Colon (tissue), 2 donors: ENCODE measurements at regions not wholly inside any gene's neighbourhood (a gene's known extent, or its start where the extent isn't known, plus 50 kb on each side); places are given as distances from the start of the nearest gene placed in this dataset.

Experiments
- FAIRE-seq: peaks from 2 replicates; lab custom pipeline; 2012; peaks lifted over from hg19 to GRCh38; lab: Jason Lieb, UNC
- donor health status: control.
- donor health status: control.

- no peak for FAIRE-seq
These were observed 222.9 kb downstream of the RFC3 start for GRCh38 chr13:34040863-34041262.

DNA sequence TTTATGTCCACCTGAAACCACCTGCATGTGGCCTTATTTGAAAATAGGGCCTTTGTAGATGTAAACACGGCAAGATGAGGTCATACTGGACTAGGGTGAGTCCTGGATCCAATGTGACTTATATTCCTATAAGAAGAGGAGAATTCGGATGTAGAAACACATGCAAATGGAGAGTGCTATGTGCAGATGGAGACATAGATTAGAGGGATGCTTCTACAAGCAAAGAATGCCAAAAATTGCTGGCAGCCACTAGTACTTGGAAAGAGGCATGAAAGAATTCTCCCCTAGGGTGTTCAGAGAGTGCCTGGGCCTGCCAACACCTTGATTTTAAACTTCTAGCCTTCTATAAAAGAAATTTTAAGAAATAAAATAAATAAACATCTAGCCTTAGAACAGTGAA, 226.1 kb downstream of the RFC3 start:
- FAIRE-seq: no peak

DNA sequence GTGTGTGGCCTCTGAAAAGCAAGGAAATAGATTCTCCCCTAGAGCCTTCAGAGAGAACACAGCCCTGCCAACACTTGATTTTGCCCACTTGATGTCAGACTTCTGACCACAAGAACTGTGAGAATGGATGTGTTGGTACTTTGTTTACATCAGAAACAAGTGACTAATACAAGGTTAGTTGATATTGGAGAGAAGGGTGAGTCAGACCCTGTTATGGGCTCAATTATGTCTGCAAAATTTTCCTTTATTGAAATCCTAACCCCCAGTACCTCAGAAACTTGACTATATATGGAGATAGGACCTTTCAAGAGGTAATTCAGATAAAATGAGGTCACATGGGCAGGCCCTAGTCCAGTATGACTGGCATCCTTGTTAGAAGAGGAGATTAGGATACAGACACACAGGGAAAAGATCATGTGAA, 226.7 kb downstream of the RFC3 start:
- FAIRE-seq: no peak

DNA sequence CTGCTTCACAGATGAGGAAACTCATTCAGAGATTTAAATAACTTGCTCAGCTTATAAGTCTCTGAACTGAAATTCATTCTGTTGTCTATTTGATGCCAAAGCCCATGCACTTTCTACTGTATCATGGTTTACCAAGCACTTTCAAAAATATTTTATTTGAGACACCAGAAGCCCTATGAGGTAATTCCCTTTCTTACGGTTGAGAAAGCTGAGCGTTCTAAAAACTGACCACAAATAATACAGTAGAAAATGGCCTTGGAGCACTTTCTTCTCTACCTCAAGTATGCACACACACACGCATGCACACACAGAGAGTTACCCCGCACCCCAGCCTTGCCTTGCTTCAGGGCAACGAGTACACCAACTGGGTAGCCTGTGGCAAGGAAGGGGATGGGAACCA, 228.5 kb downstream of the RFC3 start:
- no peak for FAIRE-seq

DNA sequence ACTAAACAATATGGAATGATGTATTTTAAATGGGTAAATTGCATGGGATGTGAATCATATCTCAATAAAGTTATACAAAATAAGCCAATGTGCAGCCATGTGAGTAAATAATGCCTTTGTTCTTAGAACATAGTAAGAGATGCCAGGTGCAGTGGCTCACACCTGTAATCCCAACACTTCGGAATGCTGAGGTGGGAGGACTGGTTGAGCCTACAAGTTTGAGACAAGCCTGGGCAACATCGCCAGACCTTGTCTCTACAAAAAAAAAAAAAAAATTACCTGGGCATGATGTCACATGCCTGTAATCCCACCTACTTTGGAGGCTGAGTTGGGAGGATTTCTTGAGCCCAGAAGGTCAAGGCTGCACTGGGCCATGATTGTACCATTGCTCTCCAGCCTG, 230.7 kb downstream of the RFC3 start:
- no peak for FAIRE-seq

DNA sequence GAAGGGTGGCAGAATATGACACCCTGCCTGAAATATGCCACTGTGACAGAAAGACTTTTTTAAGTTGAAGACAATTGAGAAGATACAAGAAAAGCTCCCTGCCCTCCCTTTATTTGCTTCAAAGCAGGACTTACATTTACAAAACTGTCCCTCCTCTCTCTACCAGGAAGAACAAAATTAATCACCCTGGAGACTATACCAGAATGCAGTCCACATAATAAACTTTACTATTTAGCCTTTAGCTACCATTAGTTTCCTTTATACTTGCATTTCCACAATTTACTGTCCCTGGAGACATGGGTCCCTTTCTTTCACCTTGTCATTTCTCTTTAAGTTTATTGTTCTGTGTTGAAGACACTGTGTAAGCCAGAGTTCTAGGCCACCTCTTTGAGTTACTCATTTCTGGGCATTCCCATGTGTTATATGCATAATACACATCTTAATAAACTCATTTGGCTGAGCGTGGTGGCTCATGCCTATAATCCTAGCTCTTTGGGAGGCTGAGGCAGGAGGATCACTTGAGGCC, 238.8 kb downstream of the RFC3 start:
- no peak for FAIRE-seq

- FAIRE-seq: no peak
These were observed 246.7 kb downstream of the RFC3 start for GRCh38 chr13:34064456-34065205.

DNA sequence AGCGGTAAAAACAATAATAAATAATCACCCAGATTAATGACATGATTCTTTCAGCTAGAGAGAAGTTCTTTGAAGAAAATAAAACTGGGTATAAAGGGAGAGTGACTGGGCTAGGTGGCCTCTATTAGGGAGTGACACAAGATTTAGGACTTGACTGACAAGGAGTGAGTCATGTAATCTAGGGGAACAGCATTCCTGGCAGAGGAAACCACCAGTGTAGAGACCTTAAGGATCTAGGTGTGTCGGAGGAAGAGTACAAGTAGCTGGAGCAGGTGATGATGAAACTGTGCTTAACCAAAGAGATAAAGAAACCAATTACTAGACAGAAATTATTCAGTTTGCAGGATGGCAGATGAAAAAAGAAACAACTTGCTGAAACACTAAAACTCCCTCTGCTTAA, 248.0 kb downstream of the RFC3 start:
- FAIRE-seq: no peak

DNA sequence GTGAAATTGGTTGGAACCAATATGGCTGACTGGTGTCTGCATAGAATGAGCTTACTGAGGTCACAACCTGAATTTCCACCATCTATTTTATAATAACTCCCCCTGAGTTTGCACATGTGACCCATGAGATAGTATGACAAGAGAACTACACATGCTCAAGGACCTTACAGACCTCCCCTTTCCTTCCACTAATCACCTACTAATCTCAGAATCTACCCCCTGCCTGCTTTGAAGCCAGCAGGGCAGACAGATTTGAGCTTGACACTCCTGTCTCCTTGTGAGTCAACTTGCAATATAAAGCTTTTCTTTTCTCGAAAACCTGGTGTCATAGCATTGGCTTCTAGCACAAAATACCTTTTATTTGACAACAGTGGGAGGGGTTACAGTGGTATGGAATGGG, 248.4 kb downstream of the RFC3 start:
- FAIRE-seq: no peak

DNA sequence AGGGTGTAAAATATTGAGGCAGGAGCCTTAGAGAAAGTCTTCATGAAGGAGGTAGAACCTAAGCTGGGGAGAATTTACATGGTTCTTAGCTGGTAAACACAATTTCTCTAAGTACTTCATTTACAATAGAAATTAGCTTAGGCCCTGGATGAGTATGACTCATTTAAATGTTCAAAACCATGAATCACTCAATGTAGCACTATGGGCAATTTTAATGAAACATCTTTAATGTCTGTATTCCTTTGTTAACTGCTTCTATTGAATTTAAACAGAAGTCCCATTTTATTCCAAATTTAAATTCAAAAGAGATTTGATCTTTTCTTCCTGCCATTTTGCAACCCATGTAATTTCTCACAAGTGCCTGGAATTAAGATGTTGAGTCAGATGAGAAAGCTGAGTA, 252.1 kb downstream of the RFC3 start:
- FAIRE-seq: no peak

DNA sequence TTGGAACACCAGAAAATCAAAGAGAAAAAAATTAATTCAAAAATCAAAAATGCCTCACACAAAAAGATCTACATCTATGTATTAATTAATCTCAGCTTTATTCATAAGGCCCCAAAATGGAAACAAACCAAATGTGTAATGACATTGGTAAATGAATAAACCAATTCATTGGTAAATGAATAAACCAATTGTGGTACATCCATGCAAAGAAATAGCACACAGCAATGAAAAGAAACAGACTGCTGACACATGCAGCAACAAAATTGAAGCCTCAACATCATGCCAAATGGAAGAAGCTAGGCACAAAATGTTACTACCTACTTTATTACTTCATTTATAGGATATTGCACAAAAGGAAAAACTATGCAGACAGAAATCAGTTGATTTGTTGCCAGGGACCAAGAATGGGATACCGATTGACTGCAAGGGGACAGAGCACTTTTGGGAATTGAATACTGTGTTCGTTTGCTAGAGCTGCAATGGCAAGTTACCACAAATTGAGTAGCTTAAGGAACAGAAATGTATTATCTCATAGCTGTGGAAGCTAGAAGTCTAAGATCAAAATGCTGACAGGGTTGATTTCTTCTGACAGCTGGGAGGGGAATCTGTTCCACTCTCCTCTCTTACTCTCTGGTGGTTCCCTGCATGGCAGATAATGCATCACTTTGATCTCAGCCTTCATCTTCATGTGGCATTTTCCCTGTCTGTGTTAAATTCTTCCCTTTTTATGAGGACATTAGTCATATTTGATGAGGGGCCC, 252.8 kb downstream of the RFC3 start:
- no peak for FAIRE-seq

DNA sequence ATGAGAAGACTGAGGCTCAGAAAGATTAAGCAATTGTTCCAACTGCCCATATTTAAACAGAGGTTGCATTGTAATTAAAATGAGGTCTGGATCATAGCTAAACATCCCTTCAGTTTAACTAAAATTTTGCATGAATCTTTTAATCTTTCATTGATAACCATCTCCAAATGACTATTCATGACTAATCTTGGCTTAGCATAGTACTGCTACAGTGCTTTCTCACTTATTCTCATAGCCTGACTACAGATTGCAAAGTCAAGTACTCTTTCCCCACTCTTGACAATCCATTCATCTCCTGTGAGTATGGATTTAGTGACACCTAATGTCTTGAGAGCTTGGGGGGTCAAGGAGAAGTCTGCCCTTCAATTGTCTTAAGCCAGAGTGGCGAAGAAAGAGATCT, 258.4 kb downstream of the RFC3 start:
- no peak for FAIRE-seq

DNA sequence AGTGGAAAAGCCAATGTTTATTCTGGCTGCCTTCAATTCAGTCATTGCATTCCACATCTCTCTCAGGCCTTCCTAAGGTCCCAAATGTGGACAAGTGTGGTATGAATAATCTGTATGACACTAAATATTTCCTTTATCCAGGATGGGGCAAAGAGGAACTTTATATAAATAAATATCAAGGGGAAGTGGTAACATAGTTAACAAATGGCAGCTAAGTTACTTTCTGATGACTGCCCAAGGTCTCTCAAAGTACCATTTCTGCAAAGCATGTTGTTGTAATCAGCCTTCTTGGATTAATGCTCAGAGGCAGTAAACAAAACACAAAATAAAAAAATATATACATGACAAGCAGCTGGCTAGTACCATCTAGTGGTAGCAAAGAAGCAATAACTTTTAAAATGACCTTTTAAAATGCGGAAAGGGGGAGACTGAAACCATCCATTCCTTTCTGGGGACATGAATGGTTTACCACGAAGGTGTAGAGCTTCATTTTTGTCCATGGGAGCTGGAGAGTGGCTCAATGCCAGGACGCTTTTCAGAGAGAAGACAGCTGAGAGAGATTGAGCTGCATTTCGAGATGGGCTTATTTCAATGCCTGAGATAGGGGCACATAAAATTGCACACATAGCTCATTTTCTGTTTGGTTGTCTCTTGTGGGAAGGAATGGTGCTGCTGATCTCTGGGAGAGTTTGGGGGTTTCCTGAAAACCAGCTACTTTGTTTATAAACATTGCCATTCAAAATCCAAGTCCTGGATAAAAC, 259.2 kb downstream of the RFC3 start:
- no peak for FAIRE-seq

DNA sequence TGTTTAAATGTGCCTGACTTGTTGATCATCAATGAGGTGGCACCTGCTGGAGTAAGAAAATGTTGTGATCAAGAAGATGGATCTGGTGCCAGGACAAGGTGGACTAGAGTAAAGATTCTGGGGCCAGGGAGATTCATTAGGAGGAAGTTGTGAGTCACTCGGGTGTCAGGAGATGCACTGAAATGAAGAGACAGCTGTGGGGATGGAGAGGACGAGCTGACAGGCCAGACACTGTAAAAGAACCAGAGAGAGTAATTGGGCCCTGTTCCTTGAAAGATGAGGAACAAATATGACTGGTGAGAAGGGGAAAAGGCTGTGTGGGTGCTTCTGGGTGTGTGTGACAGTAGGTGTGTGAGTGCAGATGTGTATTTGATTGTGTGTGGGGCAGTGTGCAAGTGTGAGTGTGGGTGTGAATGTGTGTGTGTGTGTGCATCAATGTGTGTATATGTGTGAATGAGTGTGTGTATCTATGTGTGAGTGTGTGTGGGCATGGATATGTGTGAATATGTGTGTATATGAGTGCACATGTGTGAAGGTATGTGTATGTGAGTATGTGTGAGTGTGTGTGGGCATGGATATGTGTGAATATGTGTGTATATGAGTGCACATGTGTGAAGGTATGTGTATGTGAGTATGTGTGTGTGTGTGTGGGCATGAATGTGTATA, 260.5 kb downstream of the RFC3 start:
- no peak for FAIRE-seq

GRCh38 chr13:34085204-34085603, 267.3 kb downstream of the RFC3 start:
- no peak for FAIRE-seq

- FAIRE-seq: no peak
These were observed 268.3 kb downstream of the RFC3 start for GRCh38 chr13:34086281-34086680.

- FAIRE-seq: no peak
These were observed 269.8 kb downstream of the RFC3 start for GRCh38 chr13:34087791-34088190.

DNA sequence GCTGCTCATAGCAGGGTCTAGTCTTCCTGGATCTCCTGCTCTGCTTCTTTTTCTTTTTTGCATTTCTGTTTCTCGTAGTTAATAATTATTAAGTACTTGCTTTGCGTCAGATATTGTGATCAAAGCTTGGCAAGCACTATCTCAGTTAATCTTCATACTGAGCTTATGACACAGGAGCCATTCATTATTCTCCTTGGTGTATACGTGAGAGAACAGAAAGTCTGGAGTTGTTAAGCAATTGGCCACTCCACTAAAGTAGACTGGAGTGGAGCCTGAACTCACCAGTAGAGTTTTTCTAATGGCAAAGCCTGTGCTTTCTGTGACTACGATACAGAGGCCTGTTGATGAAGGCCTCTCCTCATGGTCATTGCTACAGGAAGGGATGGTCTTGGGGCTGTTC, 285.9 kb downstream of the RFC3 start:
- no peak for FAIRE-seq

GRCh38 chr13:34104853-34105252, 286.9 kb downstream of the RFC3 start:
- no peak for FAIRE-seq

DNA sequence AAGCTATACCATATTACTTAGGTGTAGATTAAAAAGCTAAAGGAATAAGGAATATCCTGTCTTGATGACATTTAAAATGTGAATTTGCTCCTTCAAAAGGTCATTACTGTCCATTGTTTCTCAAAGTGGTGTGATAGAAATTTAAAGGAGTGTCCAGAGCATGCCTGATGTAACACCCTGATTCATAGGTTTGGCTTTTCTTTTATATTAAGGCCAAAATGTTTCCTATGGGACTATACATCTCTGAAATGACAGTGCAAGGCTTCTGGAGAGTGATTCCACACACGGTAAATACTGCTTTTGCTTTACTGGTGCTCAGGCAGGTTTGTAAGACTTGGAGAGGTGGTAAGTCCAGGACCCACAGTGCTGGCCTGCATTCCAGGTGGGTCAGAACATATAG, 289.9 kb downstream of the RFC3 start:
- FAIRE-seq: no peak

DNA sequence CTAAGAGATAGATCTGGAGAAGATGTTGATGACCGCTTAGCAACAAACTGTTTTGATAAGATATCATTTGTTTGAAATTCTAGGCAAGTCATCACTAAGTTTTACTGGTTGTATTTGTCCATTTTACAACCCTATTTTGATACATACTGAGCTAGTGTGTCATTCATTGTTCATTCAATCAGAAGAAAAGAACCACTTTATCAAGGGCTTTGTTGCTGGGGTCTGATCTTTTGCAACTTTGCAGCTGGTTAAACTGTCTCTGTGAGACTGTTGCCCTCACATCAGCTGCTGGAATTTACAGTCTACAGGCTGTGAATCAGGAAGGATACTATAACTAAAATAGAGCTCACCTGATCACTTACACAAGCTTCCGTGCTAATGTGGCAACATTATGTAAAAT, 290.5 kb downstream of the RFC3 start:
- no peak for FAIRE-seq

GRCh38 chr13:34114581-34114980, 296.6 kb downstream of the RFC3 start:
- no peak for FAIRE-seq
